SK-N-SH (cell line): ENCODE measurements at regions not wholly inside any gene's neighbourhood (a gene's known extent, or its start where the extent isn't known, plus 50 kb on each side); places are given as distances from the start of the nearest gene placed in this dataset.

Experiments used
- EP300 ChIP-seq, 2 experiments: IDR thresholded peaks; 2 replicates each; pipeline versions ENCODE4 v1.4.0 to v1.6.1; 2012; ENCODE audit warnings: borderline replicate concordance in 1 of 2, low read depth in 1 of 2, low read length in 1 of 2
- FOSL2 ChIP-seq: IDR thresholded peaks from 2 replicates; pipeline ENCODE4 v1.4.0; 2012; ENCODE audit warnings: low read depth, mild to moderate bottlenecking, moderate library complexity, borderline replicate concordance
- JUND ChIP-seq: IDR thresholded peaks from 2 replicates; pipeline ENCODE4 v1.4.0; 2012
- MEF2A ChIP-seq: IDR thresholded peaks from 2 replicates; pipeline ENCODE4 v1.4.0; 2012; ENCODE audit warnings: low read depth, borderline replicate concordance
- MXI1 ChIP-seq: IDR thresholded peaks from 2 replicates; pipeline ENCODE4 v1.6.1; 2012; ENCODE audit warnings: mild to moderate bottlenecking, low read depth, low read length, improper control_type of control experiment
- POLR2AphosphoS5 ChIP-seq: IDR thresholded peaks from 2 replicates; pipeline ENCODE4 v1.6.1; 2012; ENCODE audit warnings: low read depth, low read length
- REST ChIP-seq: IDR thresholded peaks from 2 replicates; pipeline ENCODE4 v1.6.1; 2012; ENCODE audit warnings: mild to moderate bottlenecking, low read depth, low read length, moderate library complexity
- SMC3 ChIP-seq: IDR thresholded peaks from 2 replicates; pipeline ENCODE4 v1.6.1; 2012; ENCODE audit warnings: low read depth, low read length, improper control_type of control experiment
- TAF1 ChIP-seq: IDR thresholded peaks from 2 replicates; pipeline ENCODE4 v1.6.1; 2012; ENCODE audit warnings: low read depth, mild to moderate bottlenecking, low read length, moderate library complexity, borderline replicate concordance
- TEAD4 ChIP-seq: IDR thresholded peaks from 2 replicates; pipeline ENCODE4 v1.4.0; 2012; ENCODE audit warnings: mild to moderate bottlenecking, borderline replicate concordance; ENCODE audit not compliant: insufficient read depth
- TF ChIP-seq, protein P1 (sequence below): fragments of 200-600 bp; sonication (generic); IDR thresholded peaks from 2 replicates; pipeline ENCODE4 v1.6.1; 2017; ENCODE audit warnings: antibody characterized with exemption, mild to moderate bottlenecking, moderate library complexity
- TF ChIP-seq, protein P2 (sequence below): IDR thresholded peaks from 2 replicates; pipeline ENCODE4 v1.4.0; 2012; ENCODE audit warnings: low read depth, borderline replicate concordance
- TF ChIP-seq, protein P3 (sequence below): fragments of 150-350 bp; IDR thresholded peaks from 2 replicates; pipeline ENCODE4 v1.6.1; 2016; ENCODE audit warnings: mild to moderate bottlenecking, low read depth, low read length

DNA sequence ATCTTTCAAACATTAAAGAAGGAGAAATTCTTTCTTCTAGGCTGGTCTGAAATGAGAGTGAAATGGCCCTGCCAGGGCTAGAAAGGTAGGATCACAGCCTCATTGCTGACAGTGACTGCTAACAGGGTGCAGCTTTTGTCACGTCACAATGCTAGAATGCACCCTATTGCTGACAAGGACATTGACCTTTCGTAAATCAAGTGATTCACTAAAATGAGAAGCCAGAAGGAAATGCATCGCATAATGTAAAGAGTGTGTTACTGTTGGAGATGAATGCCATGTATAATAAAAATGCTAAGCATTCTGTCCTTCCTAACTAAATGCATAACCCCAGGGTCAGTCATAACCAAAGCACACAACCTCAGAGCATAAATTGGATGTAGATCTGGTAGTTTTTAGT, 732.9 kb downstream of the TDRD15 start:
- TF ChIP-seq, protein P1, sequence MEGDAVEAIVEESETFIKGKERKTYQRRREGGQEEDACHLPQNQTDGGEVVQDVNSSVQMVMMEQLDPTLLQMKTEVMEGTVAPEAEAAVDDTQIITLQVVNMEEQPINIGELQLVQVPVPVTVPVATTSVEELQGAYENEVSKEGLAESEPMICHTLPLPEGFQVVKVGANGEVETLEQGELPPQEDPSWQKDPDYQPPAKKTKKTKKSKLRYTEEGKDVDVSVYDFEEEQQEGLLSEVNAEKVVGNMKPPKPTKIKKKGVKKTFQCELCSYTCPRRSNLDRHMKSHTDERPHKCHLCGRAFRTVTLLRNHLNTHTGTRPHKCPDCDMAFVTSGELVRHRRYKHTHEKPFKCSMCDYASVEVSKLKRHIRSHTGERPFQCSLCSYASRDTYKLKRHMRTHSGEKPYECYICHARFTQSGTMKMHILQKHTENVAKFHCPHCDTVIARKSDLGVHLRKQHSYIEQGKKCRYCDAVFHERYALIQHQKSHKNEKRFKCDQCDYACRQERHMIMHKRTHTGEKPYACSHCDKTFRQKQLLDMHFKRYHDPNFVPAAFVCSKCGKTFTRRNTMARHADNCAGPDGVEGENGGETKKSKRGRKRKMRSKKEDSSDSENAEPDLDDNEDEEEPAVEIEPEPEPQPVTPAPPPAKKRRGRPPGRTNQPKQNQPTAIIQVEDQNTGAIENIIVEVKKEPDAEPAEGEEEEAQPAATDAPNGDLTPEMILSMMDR, result no peak
- no peak for TF ChIP-seq JUND
- TF ChIP-seq REST, result no peak
- TF ChIP-seq FOSL2, result no peak
- no peak for TF ChIP-seq TEAD4
- TF ChIP-seq POLR2AphosphoS5, result no peak
- no peak for TF ChIP-seq SMC3
- TF ChIP-seq MXI1, result no peak
- TF ChIP-seq, protein P2, sequence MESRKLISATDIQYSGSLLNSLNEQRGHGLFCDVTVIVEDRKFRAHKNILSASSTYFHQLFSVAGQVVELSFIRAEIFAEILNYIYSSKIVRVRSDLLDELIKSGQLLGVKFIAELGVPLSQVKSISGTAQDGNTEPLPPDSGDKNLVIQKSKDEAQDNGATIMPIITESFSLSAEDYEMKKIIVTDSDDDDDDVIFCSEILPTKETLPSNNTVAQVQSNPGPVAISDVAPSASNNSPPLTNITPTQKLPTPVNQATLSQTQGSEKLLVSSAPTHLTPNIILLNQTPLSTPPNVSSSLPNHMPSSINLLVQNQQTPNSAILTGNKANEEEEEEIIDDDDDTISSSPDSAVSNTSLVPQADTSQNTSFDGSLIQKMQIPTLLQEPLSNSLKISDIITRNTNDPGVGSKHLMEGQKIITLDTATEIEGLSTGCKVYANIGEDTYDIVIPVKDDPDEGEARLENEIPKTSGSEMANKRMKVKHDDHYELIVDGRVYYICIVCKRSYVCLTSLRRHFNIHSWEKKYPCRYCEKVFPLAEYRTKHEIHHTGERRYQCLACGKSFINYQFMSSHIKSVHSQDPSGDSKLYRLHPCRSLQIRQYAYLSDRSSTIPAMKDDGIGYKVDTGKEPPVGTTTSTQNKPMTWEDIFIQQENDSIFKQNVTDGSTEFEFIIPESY, result no peak
- TF ChIP-seq, protein P3, sequence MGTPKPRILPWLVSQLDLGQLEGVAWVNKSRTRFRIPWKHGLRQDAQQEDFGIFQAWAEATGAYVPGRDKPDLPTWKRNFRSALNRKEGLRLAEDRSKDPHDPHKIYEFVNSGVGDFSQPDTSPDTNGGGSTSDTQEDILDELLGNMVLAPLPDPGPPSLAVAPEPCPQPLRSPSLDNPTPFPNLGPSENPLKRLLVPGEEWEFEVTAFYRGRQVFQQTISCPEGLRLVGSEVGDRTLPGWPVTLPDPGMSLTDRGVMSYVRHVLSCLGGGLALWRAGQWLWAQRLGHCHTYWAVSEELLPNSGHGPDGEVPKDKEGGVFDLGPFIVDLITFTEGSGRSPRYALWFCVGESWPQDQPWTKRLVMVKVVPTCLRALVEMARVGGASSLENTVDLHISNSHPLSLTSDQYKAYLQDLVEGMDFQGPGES, result no peak
- no peak for TF ChIP-seq TAF1
- TF ChIP-seq EP300 (IDR thresholded peaks at IDR 0.05; ENCODE audit: borderline replicate concordance in 1 of 2, low read depth in 1 of 2, low read length in 1 of 2), result no peak
- no peak for TF ChIP-seq MEF2A
